ENCODE measurements at regions not wholly inside any gene's neighbourhood (a gene's known extent, or its start where the extent isn't known, plus 50 kb on each side); places are given as distances from the start of the nearest gene placed in this dataset.

DNA sequence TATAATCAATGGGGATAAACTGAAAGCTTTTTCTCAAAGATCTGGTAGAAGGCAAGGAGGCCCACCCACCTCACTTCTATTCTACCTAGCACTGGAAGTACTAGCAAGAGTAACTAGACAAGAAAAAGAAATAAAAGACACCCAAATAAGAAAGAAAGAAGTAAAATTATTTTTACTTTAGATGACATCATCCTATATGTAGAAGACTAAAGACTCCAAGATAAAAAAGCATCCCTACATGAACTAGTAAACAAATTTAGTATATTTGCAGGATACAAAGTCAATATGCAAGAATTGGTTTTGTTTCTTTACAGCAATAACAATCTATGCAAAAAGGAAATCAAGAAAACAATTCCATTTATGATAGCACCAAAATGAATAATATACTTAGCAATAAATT, 201.5 kb upstream of the KIRREL3 start:
- H3K4me3 ChIP-seq, result no peak overlapping the region
- H3K27ac ChIP-seq (ENCODE audit: low read depth in 1 of 2, low read length in 1 of 2), result no peak overlapping the region
- H3K4me1 ChIP-seq (ENCODE audit: control insufficient read depth in 5 of 5, insufficient read depth in 5 of 5, low read length in 5 of 5), result no peaks in the 10 kb centered on the region
- no peak overlapping the region for H3K9ac ChIP-seq (ENCODE audit: insufficient read depth in 1 of 2, low read length in 2 of 2)
- H3K9me3 ChIP-seq (ENCODE audit: control insufficient read depth in 4 of 4, insufficient read depth in 3 of 4, low read length in 3 of 4), result peaks cover 0 to 15% (median 2%) of the 10 kb centered on the region in 4 donors
- TF ChIP-seq, protein P1, sequence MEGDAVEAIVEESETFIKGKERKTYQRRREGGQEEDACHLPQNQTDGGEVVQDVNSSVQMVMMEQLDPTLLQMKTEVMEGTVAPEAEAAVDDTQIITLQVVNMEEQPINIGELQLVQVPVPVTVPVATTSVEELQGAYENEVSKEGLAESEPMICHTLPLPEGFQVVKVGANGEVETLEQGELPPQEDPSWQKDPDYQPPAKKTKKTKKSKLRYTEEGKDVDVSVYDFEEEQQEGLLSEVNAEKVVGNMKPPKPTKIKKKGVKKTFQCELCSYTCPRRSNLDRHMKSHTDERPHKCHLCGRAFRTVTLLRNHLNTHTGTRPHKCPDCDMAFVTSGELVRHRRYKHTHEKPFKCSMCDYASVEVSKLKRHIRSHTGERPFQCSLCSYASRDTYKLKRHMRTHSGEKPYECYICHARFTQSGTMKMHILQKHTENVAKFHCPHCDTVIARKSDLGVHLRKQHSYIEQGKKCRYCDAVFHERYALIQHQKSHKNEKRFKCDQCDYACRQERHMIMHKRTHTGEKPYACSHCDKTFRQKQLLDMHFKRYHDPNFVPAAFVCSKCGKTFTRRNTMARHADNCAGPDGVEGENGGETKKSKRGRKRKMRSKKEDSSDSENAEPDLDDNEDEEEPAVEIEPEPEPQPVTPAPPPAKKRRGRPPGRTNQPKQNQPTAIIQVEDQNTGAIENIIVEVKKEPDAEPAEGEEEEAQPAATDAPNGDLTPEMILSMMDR (IDR thresholded peaks at IDR 0.05; ENCODE audit: control extremely low read depth, extremely low read depth), result no peak
- no peaks in the 10 kb centered on the region for H3K27me3 ChIP-seq (ENCODE audit: control insufficient read depth in 3 of 3, insufficient read depth in 3 of 3, low read length in 2 of 3)
- H3K36me3 ChIP-seq (ENCODE audit: control insufficient read depth in 4 of 4, insufficient read depth in 4 of 4, low read length in 4 of 4), result no peaks in the 10 kb centered on the region
- DNase-seq (no peak), ATAC-seq (ENCODE audit: insufficient read depth, low FRiP score) (no peak)

DNA sequence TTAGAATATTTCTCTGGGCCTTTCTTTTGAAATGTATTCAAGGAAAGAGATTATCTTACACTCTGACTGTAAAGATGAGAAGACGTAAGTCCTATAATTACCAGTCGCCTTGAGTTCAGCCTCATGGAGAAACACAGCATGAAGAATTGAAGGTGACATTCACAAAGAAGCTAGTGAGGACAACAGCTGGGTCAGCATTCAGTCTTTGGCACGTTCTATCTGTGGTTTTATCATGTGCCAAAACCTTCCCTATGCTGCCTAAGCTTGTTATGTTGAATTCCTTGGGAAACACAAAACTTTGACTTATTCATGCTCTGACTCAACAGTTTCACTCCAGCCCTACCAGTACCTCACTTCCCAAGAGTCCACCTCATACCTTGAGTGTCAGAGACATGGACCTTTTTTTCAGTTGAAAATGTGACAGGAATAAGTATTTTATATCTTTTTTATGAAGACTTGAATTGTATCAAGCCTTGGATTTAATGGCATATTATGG, 198.8 kb upstream of the KIRREL3 start:
- DNase-seq (no peak), ATAC-seq (ENCODE audit: insufficient read depth, low FRiP score) (no peak)
- no peaks in the 10 kb centered on the region for H3K36me3 ChIP-seq (ENCODE audit: control insufficient read depth in 4 of 4, insufficient read depth in 4 of 4, low read length in 4 of 4)
- H3K27ac ChIP-seq (ENCODE audit: low read depth in 1 of 2, low read length in 1 of 2), result no peak overlapping the region
- peaks cover 0 to 11% (median 0%) of the 10 kb centered on the region in 5 donors for H3K4me1 ChIP-seq (ENCODE audit: control insufficient read depth in 5 of 5, insufficient read depth in 5 of 5, low read length in 5 of 5)
- H3K4me3 ChIP-seq, result no peak overlapping the region
- 74 to 80% methylated on average over 3 of the region's 3 CpGs for WGBS, 2 donors
- no peak overlapping the region for H3K9ac ChIP-seq (ENCODE audit: insufficient read depth in 1 of 2, low read length in 2 of 2)
- H3K9me3 ChIP-seq (ENCODE audit: control insufficient read depth in 4 of 4, insufficient read depth in 3 of 4, low read length in 3 of 4), result no peaks in the 10 kb centered on the region
- TF ChIP-seq, protein P1 (IDR thresholded peaks at IDR 0.05; ENCODE audit: control extremely low read depth, extremely low read depth), result no peak
- H3K27me3 ChIP-seq (ENCODE audit: control insufficient read depth in 3 of 3, insufficient read depth in 3 of 3, low read length in 2 of 3), result no peaks in the 10 kb centered on the region

DNA sequence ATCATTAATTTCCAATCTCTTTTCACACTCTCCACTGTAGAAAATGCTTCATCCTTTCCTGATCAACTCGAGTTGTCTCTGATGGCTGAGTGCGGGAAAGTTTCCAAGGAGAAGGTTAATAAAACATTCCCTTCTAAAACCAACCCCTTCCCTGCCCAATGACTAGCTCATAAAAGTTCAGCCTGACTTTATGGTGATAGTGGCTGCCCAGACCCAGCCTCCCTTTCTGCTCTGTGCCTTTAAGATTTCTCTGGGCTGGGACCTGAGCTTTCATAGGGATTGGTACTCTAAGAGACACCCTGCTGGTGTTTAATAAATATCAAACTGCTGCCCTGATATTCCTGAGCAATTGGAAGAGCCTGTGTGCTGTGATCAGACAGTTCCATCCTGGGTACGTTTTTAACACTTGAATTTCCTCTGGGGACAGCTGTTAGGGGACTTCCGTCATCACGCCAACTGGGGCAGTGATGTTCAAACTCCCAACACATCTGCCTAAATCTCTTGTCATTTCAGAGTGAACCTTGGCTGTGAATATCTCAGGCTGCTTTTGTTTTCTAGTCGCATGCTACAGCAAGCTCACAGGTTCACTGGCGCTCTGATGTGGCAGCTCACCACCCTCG, 195.0 kb upstream of the KIRREL3 start:
- no peak overlapping the region for H3K9ac ChIP-seq (ENCODE audit: insufficient read depth in 1 of 2, low read length in 2 of 2)
- TF ChIP-seq, protein P1 (IDR thresholded peaks at IDR 0.05; ENCODE audit: control extremely low read depth, extremely low read depth), result no peak
- peak in 2 of 3 donors; percentile 13 for DNase-seq
- H3K27me3 ChIP-seq (ENCODE audit: control insufficient read depth in 3 of 3, insufficient read depth in 3 of 3, low read length in 2 of 3), result no peaks in the 10 kb centered on the region
- no peaks in the 10 kb centered on the region for H3K9me3 ChIP-seq (ENCODE audit: control insufficient read depth in 4 of 4, insufficient read depth in 3 of 4, low read length in 3 of 4)
- 60 to 68% methylated on average over 8 of the region's 8 CpGs for WGBS, 2 donors
- no peak overlapping the region for H3K27ac ChIP-seq (ENCODE audit: low read depth in 1 of 2, low read length in 1 of 2)
- H3K4me3 ChIP-seq, result no peak overlapping the region
- H3K36me3 ChIP-seq (ENCODE audit: control insufficient read depth in 4 of 4, insufficient read depth in 4 of 4, low read length in 4 of 4), result no peaks in the 10 kb centered on the region
- H3K4me1 ChIP-seq (ENCODE audit: control insufficient read depth in 5 of 5, insufficient read depth in 5 of 5, low read length in 5 of 5), result peaks cover 0 to 11% (median 0%) of the 10 kb centered on the region in 5 donors
- no peak for ATAC-seq (ENCODE audit: insufficient read depth, low FRiP score)

DNA sequence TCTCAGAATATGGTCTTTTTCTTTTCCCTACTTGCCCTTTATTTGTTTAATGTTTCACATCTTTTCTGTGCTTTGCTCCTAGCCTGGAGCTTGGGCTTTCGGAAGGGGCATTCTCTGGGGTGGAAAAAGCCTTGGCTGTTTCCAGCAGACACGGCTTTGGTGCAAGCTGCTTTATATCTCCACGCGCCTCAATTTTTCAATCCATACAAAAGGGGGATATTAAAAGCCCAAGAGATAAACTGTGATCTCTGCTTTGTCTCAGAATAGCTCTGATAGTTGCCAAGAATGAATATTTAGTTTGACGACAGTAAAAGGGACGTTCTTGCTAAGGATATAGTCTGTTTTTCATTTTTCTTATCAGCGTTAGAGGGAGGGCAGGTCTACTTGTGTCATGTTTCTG, 194.0 kb upstream of the KIRREL3 start:
- TF ChIP-seq, protein P1 (IDR thresholded peaks at IDR 0.05; ENCODE audit: control extremely low read depth, extremely low read depth), result no peak
- ATAC-seq (ENCODE audit: insufficient read depth, low FRiP score) (no peak), DNase-seq (peak; percentile 42 to 76 (median 75))
- H3K27ac ChIP-seq (ENCODE audit: low read depth in 1 of 2, low read length in 1 of 2), result no peak overlapping the region
- H3K4me1 ChIP-seq (ENCODE audit: control insufficient read depth in 5 of 5, insufficient read depth in 5 of 5, low read length in 5 of 5), result peaks cover 0 to 11% (median 0%) of the 10 kb centered on the region in 5 donors
- WGBS, 2 donors, result 70 to 79% methylated on average over 7 of the region's 7 CpGs
- H3K4me3 ChIP-seq, result no peak overlapping the region
- no peaks in the 10 kb centered on the region for H3K9me3 ChIP-seq (ENCODE audit: control insufficient read depth in 4 of 4, insufficient read depth in 3 of 4, low read length in 3 of 4)
- no peak overlapping the region for H3K9ac ChIP-seq (ENCODE audit: insufficient read depth in 1 of 2, low read length in 2 of 2)
- no peaks in the 10 kb centered on the region for H3K36me3 ChIP-seq (ENCODE audit: control insufficient read depth in 4 of 4, insufficient read depth in 4 of 4, low read length in 4 of 4)
- no peaks in the 10 kb centered on the region for H3K27me3 ChIP-seq (ENCODE audit: control insufficient read depth in 3 of 3, insufficient read depth in 3 of 3, low read length in 2 of 3)
